H9 (cell line): ENCODE measurements at regions not wholly inside any gene's neighbourhood (a gene's known extent, or its start where the extent isn't known, plus 50 kb on each side); places are given as distances from the start of the nearest gene placed in this dataset.

ENCODE experiments used
- DNase-seq: peaks from one replicate; pipeline ENCODE4 v3.0.0-alpha.2; 2017
- H2AFZ ChIP-seq: one replicate; pipeline ENCODE4 v1.6.1; 2013; ENCODE audit warnings: mild to moderate bottlenecking, low read length, control low read depth, moderate library complexity
- H2AK5ac ChIP-seq: 2 replicates; pipeline ENCODE4 v1.6.1; 2013; ENCODE audit warnings: low read length, control low read depth, mixed read lengths; ENCODE audit not compliant: insufficient read length
- H2BK120ac ChIP-seq: one replicate; pipeline ENCODE4 v1.6.1; 2013; ENCODE audit warnings: low read depth, mild to moderate bottlenecking, low read length, control low read depth, inconsistent platforms; ENCODE audit not compliant: poor library complexity, severe bottlenecking
- H2BK12ac ChIP-seq: 2 replicates; pipeline ENCODE4 v1.6.1; 2013; ENCODE audit warnings: low read length, control low read depth, mixed read lengths, low read depth; ENCODE audit not compliant: insufficient read length
- H2BK15ac ChIP-seq: 2 replicates; pipeline ENCODE4 v1.6.1; 2013; ENCODE audit warnings: low read depth, low read length, control low read depth
- H2BK20ac ChIP-seq: one replicate; pipeline ENCODE4 v1.6.1; 2013; ENCODE audit warnings: low read depth, mild to moderate bottlenecking, low read length, control low read depth, inconsistent platforms; ENCODE audit not compliant: poor library complexity, severe bottlenecking
- H2BK5ac ChIP-seq: 2 replicates; pipeline ENCODE4 v1.6.1; 2013; ENCODE audit warnings: low read length, control low read depth, mixed read lengths; ENCODE audit not compliant: insufficient read length
- H3K14ac ChIP-seq: 2 replicates; pipeline ENCODE4 v1.6.1; 2013; ENCODE audit warnings: low read length, control low read depth; ENCODE audit not compliant: insufficient read depth
- H3K18ac ChIP-seq: 2 replicates; pipeline ENCODE4 v1.6.1; 2013; ENCODE audit warnings: low read depth, mild to moderate bottlenecking, mixed read lengths, low read length, control low read depth; ENCODE audit not compliant: insufficient read length
- H3K23ac ChIP-seq: 2 replicates; pipeline ENCODE4 v1.6.1; 2013; ENCODE audit warnings: low read length, control low read depth, mixed read lengths, low read depth; ENCODE audit not compliant: insufficient read length
- H3K23me2 ChIP-seq: 2 replicates; pipeline ENCODE4 v1.6.1; 2013; ENCODE audit warnings: low read depth, mild to moderate bottlenecking, mixed read lengths, low read length, control low read depth; ENCODE audit not compliant: insufficient read length, poor library complexity, severe bottlenecking
- H3K27ac ChIP-seq: 2 replicates; pipeline ENCODE4 v1.5.1; 2013; ENCODE audit warnings: low read length, control low read depth, mixed read lengths, low read depth; ENCODE audit not compliant: insufficient read length
- H3K27me3 ChIP-seq: 2 replicates; pipeline ENCODE4 v1.6.1; 2013; ENCODE audit warnings: low read length, control low read depth, inconsistent platforms; ENCODE audit not compliant: insufficient read depth
- H3K4ac ChIP-seq: 2 replicates; pipeline ENCODE4 v1.6.1; 2013; ENCODE audit warnings: low read depth, mild to moderate bottlenecking, control low read depth, inconsistent platforms, low read length, moderate library complexity
- H3K4me1 ChIP-seq: 2 replicates; pipeline ENCODE4 v1.6.1; 2013; ENCODE audit warnings: low read length, control low read depth, inconsistent platforms; ENCODE audit not compliant: insufficient read depth
- H3K4me2 ChIP-seq: 2 replicates; pipeline ENCODE4 v1.6.1; 2013; ENCODE audit warnings: low read length, control low read depth, mixed read lengths; ENCODE audit not compliant: insufficient read length, insufficient read depth
- H3K56ac ChIP-seq: 2 replicates; pipeline ENCODE4 v1.6.1; 2013; ENCODE audit warnings: low read depth, mild to moderate bottlenecking, mixed read lengths, low read length, control low read depth; ENCODE audit not compliant: insufficient read length
- H3K79me1 ChIP-seq: 2 replicates; pipeline ENCODE4 v1.6.1; 2013; ENCODE audit warnings: low read depth, mild to moderate bottlenecking, moderate library complexity, low read length, control low read depth, inconsistent platforms; ENCODE audit not compliant: insufficient read depth, poor library complexity, severe bottlenecking
- H3K79me2 ChIP-seq: 2 replicates; pipeline ENCODE4 v1.6.1; 2013; ENCODE audit warnings: low read length, control low read depth, inconsistent platforms; ENCODE audit not compliant: insufficient read depth
- H3K9ac ChIP-seq: 2 replicates; pipeline ENCODE4 v1.6.1; 2013; ENCODE audit warnings: low read length, control low read depth, mixed read lengths; ENCODE audit not compliant: insufficient read length; ENCODE audit errors: extremely low read depth
- H3K9me3 ChIP-seq: one replicate; pipeline ENCODE4 v1.6.1; 2013; ENCODE audit warnings: low read depth, low read length, inconsistent platforms; ENCODE audit not compliant: control insufficient read depth
- H3T11ph ChIP-seq: one replicate; pipeline ENCODE4 v1.6.1; 2013; ENCODE audit warnings: mild to moderate bottlenecking, low read length, control low read depth, inconsistent platforms
- H4K20me1 ChIP-seq: one replicate; pipeline ENCODE4 v1.6.1; 2013; ENCODE audit not compliant: control insufficient read depth, insufficient read length, insufficient read depth
- H4K5ac ChIP-seq: 2 replicates; pipeline ENCODE4 v1.6.1; 2013; ENCODE audit warnings: low read depth, mild to moderate bottlenecking, mixed read lengths, low read length, control low read depth; ENCODE audit not compliant: insufficient read length
- H4K8ac ChIP-seq: replicated peaks from 2 replicates; pipeline ENCODE4 v1.6.1; 2013; ENCODE audit warnings: low read length, control low read depth, mixed read lengths, low read depth; ENCODE audit not compliant: insufficient read length
- H4K91ac ChIP-seq: 2 replicates; pipeline ENCODE4 v1.6.1; 2013; ENCODE audit warnings: low read depth, mild to moderate bottlenecking, moderate library complexity, mixed read lengths, low read length, control low read depth; ENCODE audit not compliant: insufficient read length
- H3K27ac Mint-ChIP-seq, 3 experiments: 2 replicates in 2 of 3; 3 replicates in 1 of 3; pipeline ENCODE4 v1.8.0; 2020 to 2021; ENCODE audit warnings: mixed read lengths in 3 of 3, mild to moderate bottlenecking in 1 of 3, moderate library complexity in 1 of 3
- H3K27me3 Mint-ChIP-seq: 2 replicates; pipeline ENCODE4 v1.8.0; 2021; ENCODE audit warnings: low read depth, mild to moderate bottlenecking, moderate library complexity, mixed read lengths
- H3K36me3 Mint-ChIP-seq, 3 experiments: 2 replicates in 2 of 3; 3 replicates in 1 of 3; pipeline ENCODE4 v1.8.0; 2020 to 2021; ENCODE audit warnings: low read depth in 3 of 3, mixed read lengths in 3 of 3; ENCODE audit not compliant: insufficient read depth in 1 of 3
- H3K4me1 Mint-ChIP-seq, 2 experiments: 2 replicates each; pipeline ENCODE4 v1.8.0; 2020; ENCODE audit warnings: mixed read lengths in 2 of 2
- H3K4me3 Mint-ChIP-seq, 2 experiments: 2 replicates in 1 of 2; 3 replicates in 1 of 2; pipeline ENCODE4 v1.8.0; 2020 to 2021; ENCODE audit warnings: mild to moderate bottlenecking in 2 of 2, mixed read lengths in 2 of 2, moderate library complexity in 1 of 2
- H3K9me3 Mint-ChIP-seq, 2 experiments: 2 replicates in 1 of 2; 3 replicates in 1 of 2; pipeline ENCODE4 v1.8.0; 2020; ENCODE audit warnings: mild to moderate bottlenecking in 2 of 2, mixed read lengths in 2 of 2, moderate library complexity in 1 of 2
- CTCF ChIP-seq: fragments of 200-600 bp; sonication (generic); conservative IDR thresholded peaks from 3 replicates; pipeline ENCODE4 v1.8.0; 2021; ENCODE audit warnings: antibody characterized with exemption, mild to moderate bottlenecking
- WGBS: extraction: QIAGEN DNeasy Blood & Tissue Kit; methylation state at CpG from one replicate; pipeline ENCODE4 v1.1.7; 2013; ENCODE audit warnings: missing lambda C conversion rate, low lambda C conversion rate, mixed read lengths; ENCODE audit not compliant: insufficient read length; ENCODE audit errors: extremely low coverage; 5-methylcytosine and 5-hydroxymethylcytosine counted together

GRCh38 chr2:181176540-181176939 is 196.1 kb downstream of the UBE2E3 start:
- H3K36me3 Mint-ChIP-seq = no peaks in the 10 kb centered on the region
- H3K27ac ChIP-seq = no peak overlapping the region
- H4K91ac ChIP-seq = no peak overlapping the region
- no peak overlapping the region for H3K23ac ChIP-seq
- no peaks in the 10 kb centered on the region for H3K9me3 Mint-ChIP-seq
- H3K4me1 ChIP-seq = no peaks in the 10 kb centered on the region
- no peak overlapping the region for H3T11ph ChIP-seq
- no peak overlapping the region for H3K18ac ChIP-seq
- no peaks in the 10 kb centered on the region for H3K23me2 ChIP-seq
- no peak for TF ChIP-seq CTCF
- H3K9me3 ChIP-seq = no peaks in the 10 kb centered on the region
- H3K14ac ChIP-seq = no peak overlapping the region
- H3K4ac ChIP-seq = no peak overlapping the region
- no peak overlapping the region for H2BK5ac ChIP-seq
- no peak overlapping the region for H3K27ac Mint-ChIP-seq
- H3K79me2 ChIP-seq = no peaks in the 10 kb centered on the region
- no peak overlapping the region for H2BK15ac ChIP-seq
- H2BK12ac ChIP-seq = no peak overlapping the region
- H3K27me3 ChIP-seq = no peaks in the 10 kb centered on the region
- no peak overlapping the region for H2BK120ac ChIP-seq
- no peak overlapping the region for H2AFZ ChIP-seq
- no peaks in the 10 kb centered on the region for H3K27me3 Mint-ChIP-seq
- H3K79me1 ChIP-seq = no peaks in the 10 kb centered on the region
- no CpG with 5 or more reads among the region's 1 CpG for WGBS
- no peaks in the 10 kb centered on the region for H3K4me1 Mint-ChIP-seq
- DNase-seq = no peak
- no peak overlapping the region for H2BK20ac ChIP-seq
- H2AK5ac ChIP-seq = no peak overlapping the region
- H4K5ac ChIP-seq = no peak overlapping the region
- H3K56ac ChIP-seq = no peak overlapping the region
- no peak overlapping the region for H4K8ac ChIP-seq
- H3K4me3 Mint-ChIP-seq = no peak overlapping the region
- H3K4me2 ChIP-seq = no peak overlapping the region
- H3K9ac ChIP-seq = no peak overlapping the region
- H4K20me1 ChIP-seq = no peaks in the 10 kb centered on the region
